T-helper 9 cell (primary cell): ENCODE measurements at regions not wholly inside any gene's neighbourhood (a gene's known extent, or its start where the extent isn't known, plus 50 kb on each side); places are given as distances from the start of the nearest gene placed in this dataset.
"Not testable (repeated sequence)": the region's sequence is repeated elsewhere in the genome, so short reads cannot be mapped to it uniquely, and the experiment has no call there.

Source experiments
- DNase-seq: peaks from one replicate; pipeline ENCODE4 v3.0.0-alpha.2; 2020

GRCh38 chr1:30476911-30477459, 246.4 kb downstream of the MATN1 start:
- DNase-seq = no peak

- no peak for DNase-seq
Measured at GRCh38 chr1:30476476-30476875, 246.9 kb downstream of the MATN1 start.

- DNase-seq = no peak
Measured at GRCh38 chr1:30475966-30476365, 247.4 kb downstream of the MATN1 start.

- no peak for DNase-seq
Measured at GRCh38 chr1:30475201-30475600, 248.2 kb downstream of the MATN1 start.

GRCh38 chr1:30474818-30475200, 248.6 kb downstream of the MATN1 start:
- DNase-seq = no peak

- no peak for DNase-seq
Measured at GRCh38 chr1:30473922-30474817, 249.2 kb downstream of the MATN1 start.

GRCh38 chr1:30472526-30472925, 250.9 kb downstream of the MATN1 start:
- DNase-seq = no peak

GRCh38 chr1:30472009-30472408, 251.4 kb downstream of the MATN1 start:
- no peak for DNase-seq

GRCh38 chr1:30471307-30471706, 252.1 kb downstream of the MATN1 start:
- no peak for DNase-seq

- DNase-seq = no peak
Measured at GRCh38 chr1:30469426-30469825, 254.0 kb downstream of the MATN1 start.

- DNase-seq = no peak
Measured at GRCh38 chr1:30467101-30467500, 256.3 kb downstream of the MATN1 start.

- no peak for DNase-seq
Measured at GRCh38 chr1:30466610-30467009, 256.8 kb downstream of the MATN1 start.

GRCh38 chr1:30466026-30466425, 257.4 kb downstream of the MATN1 start:
- no peak for DNase-seq

- DNase-seq = no peak
Measured at GRCh38 chr1:30465096-30465495, 258.3 kb downstream of the MATN1 start.

GRCh38 chr1:30464187-30464617, 259.2 kb downstream of the MATN1 start:
- no peak for DNase-seq

- DNase-seq = no peak
Measured at GRCh38 chr1:30462826-30463425, 260.5 kb downstream of the MATN1 start.

GRCh38 chr1:30462166-30462565, 261.2 kb downstream of the MATN1 start:
- no peak for DNase-seq

GRCh38 chr1:30461640-30462039, 261.7 kb downstream of the MATN1 start:
- DNase-seq = no peak

GRCh38 chr1:30460661-30461060, 262.7 kb downstream of the MATN1 start:
- no peak for DNase-seq

GRCh38 chr1:30458730-30459485, 264.5 kb downstream of the MATN1 start:
- DNase-seq = not testable (repeated sequence)

GRCh38 chr1:30452925-30453324, 270.5 kb downstream of the MATN1 start:
- DNase-seq = no peak

- no peak for DNase-seq
Measured at GRCh38 chr1:30452170-30452569, 271.2 kb downstream of the MATN1 start.

- DNase-seq = no peak
Measured at GRCh38 chr1:30451532-30452125, 271.8 kb downstream of the MATN1 start.
